ENCODE measurements at regions not wholly inside any gene's neighbourhood (a gene's known extent, or its start where the extent isn't known, plus 50 kb on each side); places are given as distances from the start of the nearest gene placed in this dataset.

DNA sequence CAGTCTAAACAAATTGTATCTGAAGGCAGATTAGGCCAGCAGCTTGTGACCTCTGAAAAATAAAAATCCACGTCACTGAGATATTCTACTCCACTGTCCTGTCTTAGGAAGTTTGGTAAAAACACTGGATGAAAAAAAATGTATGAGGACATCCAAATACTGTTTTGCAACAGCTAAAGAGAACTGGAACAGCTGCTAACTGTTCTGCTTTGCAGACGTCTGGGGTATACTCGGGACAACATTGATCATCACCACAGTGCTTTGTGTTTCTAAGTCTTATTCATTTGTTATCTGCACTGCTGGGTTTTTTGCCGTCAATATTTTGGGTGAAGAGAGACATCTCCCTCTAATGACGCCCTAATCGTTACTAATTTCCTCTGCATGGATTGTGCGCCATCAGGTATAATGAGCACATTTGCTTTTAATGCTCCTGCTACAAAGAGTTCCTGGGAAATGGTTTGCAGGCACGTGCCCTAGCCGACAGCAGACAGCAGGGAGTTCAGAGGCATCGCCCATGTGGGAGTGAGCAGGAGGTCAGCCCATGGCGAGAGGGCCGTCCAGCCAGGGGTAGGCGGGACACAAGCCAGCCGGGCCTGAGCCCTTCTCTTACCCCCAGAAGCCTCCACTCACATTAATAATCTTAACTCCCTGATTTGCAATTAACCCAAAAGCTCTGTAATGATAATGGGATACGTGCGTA is 87.0 kb downstream of the CBLN1 start:
- TF ChIP-seq POLR2A (IDR thresholded peaks at IDR 0.05; ENCODE audit: low read depth, low read length) (no peak), POLR2AphosphoS5 (IDR thresholded peaks at IDR 0.05; ENCODE audit: low read depth, low read length) (no peak), TAF1 (IDR thresholded peaks at IDR 0.05; ENCODE audit: low read depth, low read length) (no peak)

All from GM12891 (cell line).